Left lobe of liver (tissue), 2 donors: ENCODE measurements at regions not wholly inside any gene's neighbourhood (a gene's known extent, or its start where the extent isn't known, plus 50 kb on each side); places are given as distances from the start of the nearest gene placed in this dataset.

Experiments used
- ATAC-seq: fragments of 200-7000 bp; cut with Tn5 transposase; one replicate; pipeline ENCODE4 v1.9.1; 2020; ENCODE audit warnings: mild to moderate bottlenecking, moderate library complexity
- DNase-seq: peaks from one replicate; pipeline ENCODE4 v3.0.0-alpha.2; 2020; ENCODE audit warnings: low spot score
- donor health status: DM: no; HTN: no; CAD: no; lungs with moderate emphysema.
- donor health status: DM: no; HTN: yes; CAD: no.

DNA sequence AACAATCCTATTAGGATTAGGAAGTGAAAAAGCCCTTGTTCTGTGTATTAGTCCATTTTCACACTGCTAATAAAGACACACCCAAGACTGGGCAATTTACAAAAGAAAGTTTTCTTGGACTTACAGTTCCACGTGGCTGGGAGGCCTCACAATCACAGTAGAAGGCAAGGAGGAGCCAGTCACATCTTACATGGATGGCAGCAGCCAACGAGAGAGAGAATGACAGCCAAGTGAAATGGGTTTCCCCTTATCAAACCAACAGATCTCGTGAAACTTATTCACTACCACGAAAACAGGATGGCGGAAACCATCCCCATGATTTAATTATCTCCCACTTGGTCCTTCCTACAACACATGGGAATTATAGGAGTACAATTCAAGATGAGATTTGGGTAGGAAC, 248.2 kb upstream of the KCNMB2 start:
- ATAC-seq (no peak), DNase-seq (no peak)

DNA sequence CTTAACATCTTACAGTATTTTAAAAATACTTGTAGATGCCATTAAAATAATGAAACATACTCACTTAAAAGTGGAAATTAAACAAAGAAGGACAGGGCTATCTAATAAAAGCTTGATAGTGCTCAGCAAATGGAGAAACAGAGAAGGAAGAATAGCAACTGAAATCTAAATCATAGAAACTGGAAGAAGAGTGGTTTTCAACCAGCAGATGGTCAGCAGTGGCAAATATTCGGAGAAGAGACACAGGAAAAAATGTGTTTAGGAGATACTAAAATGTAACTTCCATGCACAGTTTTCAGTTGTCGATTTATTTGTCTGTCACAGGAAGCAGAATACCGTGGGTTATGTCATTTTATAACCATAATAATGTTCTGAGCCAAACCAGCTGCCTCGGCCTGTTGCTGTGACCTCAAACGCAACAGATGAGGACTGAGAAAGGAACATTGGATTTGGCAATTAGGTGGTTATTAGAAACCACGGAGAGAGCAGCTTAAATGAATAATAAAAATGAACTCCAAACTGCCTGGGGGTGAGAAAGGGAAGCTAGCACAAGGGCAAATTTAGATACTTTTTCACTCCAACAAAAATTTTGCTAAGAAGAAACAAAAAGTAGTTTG, 246.6 kb upstream of the KCNMB2 start:
- DNase-seq (no peak), ATAC-seq (no peak)

DNA sequence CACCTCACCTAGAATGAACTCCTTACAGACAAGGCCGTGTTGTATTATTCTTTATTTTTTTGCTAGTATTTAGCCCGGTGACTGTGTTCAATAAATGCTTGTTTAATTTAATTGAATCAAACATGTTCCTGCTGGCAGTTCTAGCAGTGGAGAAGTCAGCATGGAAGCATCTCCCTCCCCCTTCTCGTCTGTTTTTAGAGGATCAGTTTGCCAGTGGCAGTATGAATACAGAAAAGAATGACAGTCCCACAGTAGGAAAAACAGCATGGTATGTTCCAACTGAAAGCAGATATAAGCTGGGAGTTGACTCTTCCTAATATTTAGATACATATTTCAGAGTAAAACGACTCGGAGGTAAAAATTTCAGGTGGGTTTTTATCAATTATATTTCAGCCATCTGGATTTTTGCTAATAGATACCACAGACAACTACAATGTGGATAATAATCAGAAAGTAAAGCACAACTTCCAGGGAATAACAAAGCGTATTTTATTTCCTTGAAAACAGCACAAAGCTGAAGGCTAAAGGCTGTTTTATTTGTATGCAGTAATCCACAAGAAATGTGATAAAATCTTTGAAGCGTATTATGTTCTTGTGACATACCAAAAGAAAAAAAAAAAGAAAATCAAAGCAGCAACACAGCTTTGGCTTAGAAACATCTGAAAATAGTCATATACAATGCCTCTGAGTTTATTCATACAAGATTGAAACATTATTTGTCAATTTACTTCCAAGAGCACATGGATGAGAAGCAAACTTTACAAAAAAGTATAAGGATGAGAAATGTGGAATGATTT, 244.5 kb upstream of the KCNMB2 start:
- ATAC-seq = no peak
- DNase-seq = no peak

DNA sequence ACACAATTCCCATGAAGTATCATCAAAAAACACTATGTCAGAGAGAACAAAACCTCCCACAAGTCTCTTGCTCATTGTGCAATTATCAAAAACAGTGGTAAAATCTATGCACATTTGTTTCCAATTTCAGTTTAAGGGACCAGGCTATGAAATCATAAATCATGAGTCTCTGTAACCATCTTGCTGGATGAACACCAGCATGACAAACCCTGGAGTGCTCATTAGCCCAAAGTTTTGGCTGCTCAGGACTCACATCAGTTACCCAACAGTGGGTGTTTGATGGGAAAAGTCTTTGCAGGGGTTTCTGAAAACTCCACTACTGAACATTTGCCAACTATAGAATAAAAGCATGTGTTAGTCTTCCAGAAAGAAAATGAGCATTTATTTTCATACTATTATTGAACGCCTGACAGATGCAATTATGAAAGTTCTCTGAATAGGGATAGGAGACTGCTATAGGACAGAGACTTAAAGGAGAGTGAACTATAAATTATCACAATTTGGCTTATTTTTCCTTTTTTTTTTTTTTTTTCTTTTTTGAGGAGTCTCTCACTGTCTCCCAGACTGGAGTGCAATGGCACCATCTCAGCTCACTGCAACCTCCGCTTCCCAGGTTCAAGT, 240.8 kb upstream of the KCNMB2 start:
- ATAC-seq (no peak), DNase-seq (no peak)

DNA sequence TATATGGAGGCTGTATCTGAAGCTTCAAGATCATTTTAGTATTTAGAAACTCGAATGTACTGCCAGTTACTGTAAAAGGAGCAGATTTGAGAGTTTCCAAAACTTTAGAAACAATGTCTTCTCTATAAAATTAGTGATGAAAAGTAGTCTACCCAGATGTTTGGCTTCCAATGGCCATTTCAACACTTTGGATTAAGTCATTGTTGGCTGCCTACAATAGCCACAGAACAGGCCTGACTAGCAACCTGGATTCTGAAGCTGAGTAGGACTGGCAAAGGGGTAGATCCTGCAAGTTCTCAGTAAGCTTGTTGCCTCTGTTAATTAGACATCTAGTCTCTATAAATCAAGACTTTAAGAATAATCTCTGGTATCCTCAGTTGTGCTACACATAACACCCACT, 239.0 kb upstream of the KCNMB2 start:
- no peak for DNase-seq
- no peak for ATAC-seq

DNA sequence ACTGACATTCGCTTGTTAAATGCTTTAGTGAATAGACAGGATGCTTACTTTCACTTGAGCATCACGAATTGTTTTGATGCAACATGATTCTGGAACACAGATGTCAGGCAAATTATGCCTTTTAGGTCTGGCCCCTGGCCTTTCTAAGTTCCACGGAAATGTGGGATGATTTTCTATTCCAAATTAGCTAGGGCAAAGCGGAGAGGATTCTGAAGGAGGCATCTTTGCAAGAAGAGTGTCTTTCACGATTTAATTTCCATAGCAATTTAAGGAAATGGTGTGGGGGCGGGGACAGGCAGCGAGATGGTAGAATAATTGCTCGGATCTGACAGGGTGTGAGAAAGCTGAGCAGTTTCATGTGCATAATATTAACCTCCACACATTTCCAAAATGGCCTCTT, 238.5 kb upstream of the KCNMB2 start:
- ATAC-seq (no peak), DNase-seq (no peak)

DNA sequence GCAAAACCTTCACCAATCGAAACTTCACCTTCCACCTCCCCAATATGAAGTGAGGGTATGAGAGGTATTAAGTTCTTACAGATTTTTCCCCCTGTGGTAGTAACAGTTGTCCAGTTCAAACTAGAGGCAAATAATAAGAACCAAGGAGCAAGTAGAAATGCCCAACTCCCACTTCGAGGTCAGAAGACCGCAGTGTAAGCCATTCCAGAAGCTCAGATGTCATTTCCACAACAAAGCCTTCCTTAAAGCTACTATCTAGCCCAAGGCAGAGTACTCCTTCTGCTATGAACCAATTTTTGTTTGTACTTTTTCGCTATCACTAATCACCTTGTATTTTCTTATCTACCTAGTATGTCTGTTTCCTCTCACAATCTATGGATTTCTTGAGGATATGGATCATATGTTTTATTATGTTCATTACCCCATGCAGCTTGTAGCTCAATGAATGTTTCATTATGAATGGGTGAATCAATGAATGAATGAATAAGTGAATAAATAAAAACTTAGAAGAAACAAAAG, 235.7 kb upstream of the KCNMB2 start:
- ATAC-seq (no peak), DNase-seq (no peak)

DNA sequence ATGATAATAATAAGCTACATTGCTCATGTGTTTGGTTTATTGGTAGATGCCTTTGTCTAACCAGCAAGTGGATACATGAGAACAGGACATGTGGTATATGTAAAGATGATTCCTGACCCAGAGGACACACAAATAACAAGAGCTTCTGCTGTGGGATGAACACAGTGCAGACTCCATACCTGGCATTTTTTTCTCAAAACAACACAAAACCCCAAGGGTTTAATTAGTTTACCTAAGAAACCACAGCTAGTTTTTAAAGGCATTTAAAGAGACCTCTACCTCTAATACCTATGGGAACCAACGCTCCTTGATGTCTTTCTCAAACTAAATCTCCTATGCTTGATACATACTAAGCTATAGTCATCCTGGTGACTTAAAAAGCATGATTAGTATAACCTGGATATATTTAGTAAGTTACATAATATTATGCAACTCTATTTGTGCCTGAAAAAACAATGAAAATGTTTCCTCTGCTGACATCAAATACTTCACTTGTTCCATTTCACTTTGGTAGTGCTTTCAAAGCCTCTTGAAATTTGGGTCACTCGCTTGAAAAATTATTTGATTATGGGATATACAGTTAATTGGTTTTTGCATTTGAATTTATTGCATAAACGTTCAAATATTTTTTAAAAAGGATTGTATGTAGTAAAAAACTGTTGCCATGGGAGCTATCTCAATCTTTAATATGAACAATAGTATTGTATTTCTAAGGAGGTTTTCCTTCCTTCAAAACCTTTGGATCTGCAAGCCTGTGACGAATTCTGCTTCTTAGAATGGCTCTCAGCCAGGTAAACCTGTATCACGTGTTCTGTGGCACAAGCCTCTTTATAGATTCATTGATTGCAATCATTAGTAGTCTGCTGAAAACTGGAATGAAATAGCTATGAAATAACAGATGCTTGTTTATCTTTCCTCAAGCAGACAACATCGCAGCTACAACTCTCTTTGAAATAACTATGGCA, 233.0 kb upstream of the KCNMB2 start:
- ATAC-seq (no peak), DNase-seq (no peak)

DNA sequence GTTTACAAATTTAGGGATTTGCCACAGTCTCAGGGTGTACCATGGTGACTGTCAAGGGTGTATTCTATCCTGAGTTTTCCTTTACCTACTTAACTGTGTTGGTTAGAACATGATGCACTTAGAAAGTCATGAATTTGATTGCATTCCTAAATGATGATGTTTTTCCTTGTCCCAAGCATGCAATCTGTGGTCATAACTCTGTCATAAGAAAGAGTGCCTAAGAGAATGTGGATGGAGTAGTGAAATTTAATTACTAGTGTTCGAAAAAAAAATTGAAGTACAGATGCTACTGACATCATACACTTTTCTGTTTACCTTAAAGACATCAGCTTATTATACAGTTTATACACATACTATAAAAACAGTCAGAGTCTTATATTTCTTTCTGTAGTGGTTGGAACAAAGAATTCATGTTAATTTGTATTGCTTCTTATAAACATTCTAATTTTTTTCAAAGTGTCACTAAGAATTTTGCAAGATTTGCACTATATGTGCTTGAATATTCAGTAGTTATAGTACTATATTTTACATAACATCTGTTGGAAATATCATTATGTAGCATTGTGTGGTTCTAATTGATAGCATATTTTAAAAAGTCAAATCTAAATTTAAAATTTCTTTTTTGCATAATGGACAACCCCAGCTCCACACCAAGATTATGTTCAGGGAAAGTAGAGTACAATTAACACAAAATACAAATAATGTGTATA, 231.3 kb upstream of the KCNMB2 start:
- DNase-seq = no peak
- ATAC-seq = no peak

DNA sequence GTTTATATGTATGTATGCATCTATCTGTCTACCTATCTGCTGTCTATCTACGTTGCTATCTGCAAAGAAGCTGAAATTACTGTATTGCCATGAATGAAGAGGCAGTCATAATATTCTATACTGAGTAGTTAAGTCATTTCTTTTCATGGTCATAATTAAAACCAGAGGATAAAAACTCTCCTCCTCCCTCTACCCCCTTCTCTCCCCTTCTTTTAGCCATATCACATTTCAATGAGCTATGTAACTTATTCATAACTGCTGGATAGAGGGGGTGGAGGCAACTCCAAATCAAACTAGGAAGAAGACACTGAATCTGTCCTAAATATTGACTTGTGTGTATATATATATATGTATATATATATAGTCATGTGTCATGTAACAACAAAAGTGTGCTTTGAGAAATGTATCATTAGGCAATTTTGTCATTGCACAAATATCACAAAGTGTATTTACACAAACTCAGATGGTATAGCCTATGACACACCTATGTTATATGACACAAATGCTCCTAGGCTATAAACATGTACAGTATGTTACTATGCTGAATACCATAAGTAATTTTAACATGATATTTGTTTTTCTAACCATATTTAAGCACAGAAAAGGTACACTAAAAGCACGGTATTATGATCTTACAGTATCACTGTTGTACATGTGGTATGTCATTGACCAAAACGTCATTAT, 229.7 kb upstream of the KCNMB2 start:
- ATAC-seq (no peak), DNase-seq (no peak)

DNA sequence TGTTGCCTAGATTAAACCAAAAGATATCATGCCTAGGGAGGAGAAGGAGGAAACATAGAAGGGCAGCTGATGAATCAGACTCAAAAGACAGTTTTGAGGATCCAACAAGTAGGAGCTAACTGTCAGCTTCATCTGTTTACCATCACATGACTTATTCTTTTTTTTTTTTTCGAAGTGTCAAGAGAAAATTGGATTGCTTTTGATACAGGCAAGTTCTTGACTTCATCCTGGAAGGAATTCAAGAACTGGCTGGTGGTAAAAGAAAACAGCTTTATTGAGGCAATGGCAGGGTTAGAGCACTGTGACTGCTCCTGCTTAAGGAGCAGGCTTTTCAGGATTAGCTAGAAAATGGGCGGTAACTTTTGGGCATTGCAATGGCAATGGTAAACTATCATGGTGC, 227.5 kb upstream of the KCNMB2 start:
- DNase-seq = no peak
- no peak for ATAC-seq

DNA sequence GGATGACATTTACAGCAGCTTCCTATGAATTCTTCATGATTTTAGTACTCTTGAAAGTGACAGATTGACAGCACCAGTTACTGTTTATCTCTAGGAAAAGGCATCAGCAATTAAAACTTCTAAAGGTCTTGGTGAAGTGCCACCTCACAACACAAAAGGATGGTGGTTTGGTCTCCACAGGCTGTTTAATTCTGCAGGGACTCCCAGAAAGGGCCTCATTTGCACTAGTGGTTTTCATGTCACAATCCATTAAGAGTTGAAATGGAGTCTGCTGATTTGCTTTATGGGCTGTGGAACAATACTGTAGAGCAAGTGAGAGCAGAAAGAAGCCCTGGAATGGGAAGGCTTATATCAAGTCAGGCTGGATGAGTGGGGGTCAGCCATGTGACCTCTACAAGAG, 225.3 kb upstream of the KCNMB2 start:
- DNase-seq (no peak), ATAC-seq (no peak)

DNA sequence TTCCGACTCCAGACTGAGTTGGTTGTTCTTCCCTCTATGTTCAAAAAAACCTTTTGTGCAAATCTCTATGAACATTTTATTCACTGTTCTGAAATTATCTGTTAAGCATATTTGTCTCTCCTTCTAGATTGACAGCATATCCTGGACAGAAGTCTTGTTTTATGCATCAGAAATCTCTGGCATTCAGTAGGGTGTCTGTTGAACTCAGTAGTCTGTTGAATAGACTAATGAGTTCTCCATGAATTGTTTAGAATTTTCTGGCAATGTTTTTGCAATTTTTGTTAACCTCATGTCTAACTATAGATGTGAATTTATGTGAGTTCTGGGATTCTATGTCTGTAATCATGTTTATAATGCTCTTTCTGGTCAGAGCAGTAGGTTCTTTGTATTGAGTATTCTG, 222.5 kb upstream of the KCNMB2 start:
- DNase-seq = no peak
- no peak for ATAC-seq

DNA sequence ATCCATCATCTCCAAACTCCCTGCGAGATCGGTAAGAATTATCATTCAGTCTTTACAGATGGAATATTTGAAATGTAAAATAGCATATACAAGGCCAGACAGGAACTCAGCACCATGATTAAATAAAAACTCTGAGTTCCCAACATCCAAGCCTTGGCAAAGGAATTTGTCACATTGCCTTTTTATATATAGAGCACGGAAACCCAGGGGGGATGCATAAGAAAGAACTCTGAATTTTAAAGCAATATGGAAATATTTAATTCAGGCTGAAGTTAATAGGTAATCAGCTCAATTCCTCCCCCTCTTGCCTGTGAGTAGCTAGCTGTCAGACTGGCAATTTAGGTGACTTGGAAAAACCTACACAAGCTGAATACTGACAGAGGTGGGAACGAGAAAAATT, 217.9 kb upstream of the KCNMB2 start:
- DNase-seq (no peak), ATAC-seq (no peak)

DNA sequence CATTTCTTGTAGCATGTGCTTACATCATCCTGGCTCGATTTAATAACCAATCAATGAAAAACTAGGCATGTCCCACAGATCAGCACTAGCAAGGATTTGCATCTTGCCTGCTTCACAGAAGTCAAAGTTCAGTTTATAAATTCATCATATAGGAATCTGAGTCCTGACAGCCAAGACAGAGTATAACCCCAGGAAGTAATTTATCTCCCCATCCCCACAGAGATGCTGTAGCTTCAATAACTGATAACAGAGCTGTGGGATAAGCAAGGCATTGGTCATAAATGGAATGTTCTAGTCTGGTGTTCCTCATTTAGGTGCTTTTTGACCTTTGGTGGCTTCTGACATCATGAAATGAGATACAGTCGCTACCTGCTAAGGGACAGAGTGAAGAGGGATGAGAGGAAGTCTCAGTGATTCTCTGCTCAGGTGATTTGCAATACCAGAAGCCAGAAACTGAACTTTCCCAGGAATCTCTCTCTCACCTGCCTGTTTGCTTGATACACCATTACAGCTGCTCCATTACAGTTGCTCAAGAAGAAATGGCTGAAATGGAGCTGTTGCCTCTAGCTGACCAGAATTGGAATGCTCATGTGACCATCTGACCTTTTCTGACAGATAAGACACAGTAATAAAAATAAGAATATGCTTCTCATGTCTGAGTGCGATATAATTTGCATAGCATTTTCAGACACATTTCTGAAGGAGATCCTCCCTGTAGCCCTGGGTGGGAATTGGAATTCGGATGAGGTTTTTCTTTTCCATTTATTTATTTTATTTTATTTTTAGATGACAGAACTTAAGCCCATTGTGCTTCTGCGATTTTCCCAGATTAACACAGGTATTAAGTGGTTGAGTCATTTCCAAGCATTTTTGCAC, 217.1 kb upstream of the KCNMB2 start:
- DNase-seq (no peak), ATAC-seq (no peak)

DNA sequence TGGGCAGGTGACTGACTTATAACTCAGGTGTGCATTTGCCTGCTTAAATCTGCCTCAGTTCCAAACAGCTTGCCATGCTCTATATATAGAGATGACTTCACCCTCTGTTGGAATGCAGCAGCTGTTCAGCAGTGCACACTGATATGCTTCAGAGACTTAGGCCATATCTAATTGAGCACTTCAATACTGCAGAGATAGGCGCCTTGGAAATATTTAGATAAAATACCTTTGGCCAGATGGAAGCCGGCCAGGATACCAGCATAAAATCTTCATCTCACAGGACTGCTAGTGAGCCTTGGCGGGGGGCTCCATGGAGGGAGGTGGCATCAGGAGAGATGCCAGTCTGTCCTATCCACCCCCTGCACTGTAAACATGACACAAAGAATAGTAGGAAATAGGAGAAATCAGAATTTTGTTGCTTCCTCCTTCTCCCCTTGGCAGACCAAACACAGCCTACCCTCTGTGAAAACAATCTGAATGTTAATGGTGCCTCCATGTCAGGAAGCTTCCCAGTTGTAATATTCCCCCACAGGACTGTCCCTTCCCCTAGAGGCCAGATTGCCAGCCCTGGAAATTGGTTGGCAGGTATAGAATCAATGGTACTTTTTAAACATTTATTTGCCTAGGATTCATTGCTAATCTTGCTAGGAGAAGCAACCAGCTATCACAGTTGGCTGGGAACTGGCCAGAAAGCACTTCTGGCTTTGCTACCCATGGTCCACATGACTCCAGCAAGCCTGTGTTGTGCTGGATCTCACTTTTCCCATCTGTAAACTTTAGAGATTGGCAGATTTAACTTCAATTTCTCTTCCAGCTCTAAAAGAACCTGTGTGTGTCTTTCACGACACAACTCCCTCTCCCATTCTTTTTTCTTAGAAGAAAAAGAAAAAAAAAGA, 215.5 kb upstream of the KCNMB2 start:
- DNase-seq = no peak

DNA sequence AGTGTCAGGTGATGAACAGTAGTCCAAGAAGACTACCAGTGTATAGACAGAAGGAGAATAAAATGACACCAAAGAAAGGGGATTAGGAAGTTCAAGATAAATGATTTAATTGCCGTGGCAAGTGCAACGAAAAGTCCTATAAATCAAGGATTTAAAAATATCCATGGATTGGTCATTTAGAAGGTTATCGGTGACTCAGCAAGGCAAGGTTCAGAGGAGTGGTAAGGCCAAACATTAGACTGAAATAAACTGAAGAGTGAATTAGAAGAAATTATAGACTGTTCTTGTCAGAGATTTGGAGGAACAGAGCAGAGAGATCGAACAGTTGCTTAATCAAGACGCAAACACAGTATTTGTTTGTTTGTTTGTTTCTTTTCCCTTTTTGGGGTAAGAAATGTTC, 211.9 kb upstream of the KCNMB2 start:
- ATAC-seq (no peak), DNase-seq (no peak)

More for the DNA sequence above, 215.5 kb upstream of the KCNMB2 start:
- no peak for ATAC-seq

DNA sequence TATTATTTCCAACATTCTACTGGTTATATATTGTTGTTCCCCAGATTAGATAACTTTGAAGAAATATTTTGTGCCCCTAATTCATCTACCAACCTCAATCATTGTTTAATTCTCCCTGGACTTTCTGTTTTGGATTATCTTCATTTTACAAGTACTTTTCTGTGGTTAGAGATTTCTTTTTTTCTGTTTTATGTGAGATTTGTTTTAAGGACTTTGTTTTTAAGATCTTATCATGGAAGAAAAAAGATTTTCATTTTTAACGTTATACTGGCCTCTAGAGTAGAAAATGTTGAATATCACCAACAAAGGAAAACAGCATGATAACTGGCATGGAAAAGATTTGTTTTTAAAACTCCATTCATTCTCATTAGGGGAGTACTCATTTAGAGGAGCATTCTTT, 210.9 kb upstream of the KCNMB2 start:
- DNase-seq (no peak), ATAC-seq (no peak)
